DND-41 (cell line): ENCODE measurements at regions not wholly inside any gene's neighbourhood (a gene's known extent, or its start where the extent isn't known, plus 50 kb on each side); places are given as distances from the start of the nearest gene placed in this dataset.

ENCODE experiments used
- ATAC-seq: fragments of 200-7000 bp; cut with Tn5 transposase; 3 replicates; pipeline ENCODE4 v1.9.1; 2021; ENCODE audit warnings: low read depth; ENCODE audit not compliant: insufficient read depth
- DNase-seq: peaks from one replicate; pipeline ENCODE4 v3.0.0-alpha.2; 2020
- H2AFZ ChIP-seq: 2 replicates; pipeline ENCODE4 v1.6.0; 2012; ENCODE audit warnings: low read depth, low read length
- H3K27ac ChIP-seq: 2 replicates; pipeline ENCODE4 v1.5.1; 2012; ENCODE audit warnings: low read length, inconsistent platforms
- H3K27me3 ChIP-seq: fragments of 200-600 bp; sonication (generic); 2 replicates; pipeline ENCODE4 v1.6.0; 2012; ENCODE audit warnings: low read length, mild to moderate bottlenecking, inconsistent platforms; ENCODE audit not compliant: insufficient read depth, poor library complexity
- H3K36me3 ChIP-seq: 2 replicates; pipeline ENCODE4 v1.5.1; 2012; ENCODE audit warnings: low read length, inconsistent platforms; ENCODE audit not compliant: insufficient read depth
- H3K4me1 ChIP-seq: 2 replicates; pipeline ENCODE4 v1.5.1; 2012; ENCODE audit warnings: mild to moderate bottlenecking, low read length; ENCODE audit not compliant: insufficient read depth
- H3K4me2 ChIP-seq: 2 replicates; pipeline ENCODE4 v1.6.0; 2012; ENCODE audit warnings: mild to moderate bottlenecking, moderate library complexity, low read length, inconsistent platforms; ENCODE audit not compliant: insufficient read depth
- H3K4me3 ChIP-seq, 2 experiments: fragments of 200-600 bp in 1 of 2; shearing (Covaris generic) in 1 of 2; 2 replicates each; pipeline ENCODE4 v1.5.1; 2012 to 2016; ENCODE audit warnings: inconsistent platforms in 2 of 2, low read length in 2 of 2, mild to moderate bottlenecking in 2 of 2, low read depth in 1 of 2, moderate library complexity in 1 of 2
- H3K79me2 ChIP-seq: 2 replicates; pipeline ENCODE4 v1.6.0; 2012; ENCODE audit warnings: low read length, inconsistent platforms; ENCODE audit not compliant: insufficient read depth
- H3K9ac ChIP-seq: 2 replicates; pipeline ENCODE4 v1.6.0; 2012; ENCODE audit warnings: low read depth, mild to moderate bottlenecking, inconsistent platforms, low read length, moderate library complexity
- H3K9me3 ChIP-seq: 2 replicates; pipeline ENCODE4 v1.5.1; 2012; ENCODE audit warnings: low read length, moderate library complexity, mild to moderate bottlenecking, inconsistent platforms; ENCODE audit not compliant: insufficient read depth, severe bottlenecking
- H4K20me1 ChIP-seq: 2 replicates; pipeline ENCODE4 v1.6.0; 2012; ENCODE audit warnings: low read length; ENCODE audit not compliant: insufficient read depth
- CTCF ChIP-seq: IDR thresholded peaks from 2 replicates; pipeline ENCODE4 v1.5.1; 2012; ENCODE audit warnings: borderline replicate concordance, low read length, moderate library complexity, mild to moderate bottlenecking; ENCODE audit not compliant: poor library complexity, severe bottlenecking; ENCODE audit errors: extremely low read depth
- EZH2 ChIP-seq: IDR thresholded peaks from 3 replicates; pipeline ENCODE4 v1.6.1; 2012; ENCODE audit warnings: borderline replicate concordance, low read depth, mild to moderate bottlenecking, moderate library complexity, low read length, inconsistent platforms; ENCODE audit not compliant: severe bottlenecking

- Histone ChIP-seq H3K4me3 (no peak overlapping the region), H3K36me3 (no peaks in the 10 kb centered on the region), H2AFZ (no peak overlapping the region), H3K4me1 (no peaks in the 10 kb centered on the region), H3K27me3 (no peaks in the 10 kb centered on the region), H3K79me2 (no peaks in the 10 kb centered on the region), H3K4me2 (no peak overlapping the region), H3K27ac (no peak overlapping the region), H3K9ac (no peak overlapping the region), H3K9me3 (no peaks in the 10 kb centered on the region), H4K20me1 (no peaks in the 10 kb centered on the region)
- DNase-seq (no peak), ATAC-seq (no peak)
- TF ChIP-seq EZH2 (no peak), CTCF (no peak)
Measured at GRCh38 chr4:116949856-116950255, 135.5 kb downstream of the TRAM1L1 start.

GRCh38 chr4:116942315-116942714, 143.1 kb downstream of the TRAM1L1 start:
- no peaks in the 10 kb centered on the region for H3K9me3 ChIP-seq
- no peaks in the 10 kb centered on the region for H3K36me3 ChIP-seq
- H2AFZ ChIP-seq, result no peak overlapping the region
- no peaks in the 10 kb centered on the region for H3K79me2 ChIP-seq
- H3K27me3 ChIP-seq, result no peaks in the 10 kb centered on the region
- no peak for ATAC-seq
- H4K20me1 ChIP-seq, result no peaks in the 10 kb centered on the region
- H3K27ac ChIP-seq, result no peak overlapping the region
- H3K9ac ChIP-seq, result no peak overlapping the region
- DNase-seq, result no peak
- H3K4me1 ChIP-seq, result no peaks in the 10 kb centered on the region
- no peak overlapping the region for H3K4me3 ChIP-seq
- H3K4me2 ChIP-seq, result no peak overlapping the region
- no peak for TF ChIP-seq CTCF
- no peak for TF ChIP-seq EZH2

GRCh38 chr4:116930329-116930728, 155.0 kb downstream of the TRAM1L1 start:
- H4K20me1 ChIP-seq, result no peaks in the 10 kb centered on the region
- no peaks in the 10 kb centered on the region for H3K4me1 ChIP-seq
- H3K36me3 ChIP-seq, result no peaks in the 10 kb centered on the region
- no peaks in the 10 kb centered on the region for H3K79me2 ChIP-seq
- no peak for DNase-seq
- H3K4me3 ChIP-seq, result no peak overlapping the region
- no peaks in the 10 kb centered on the region for H3K27me3 ChIP-seq
- H2AFZ ChIP-seq, result no peak overlapping the region
- no peak overlapping the region for H3K27ac ChIP-seq
- H3K9ac ChIP-seq, result no peak overlapping the region
- no peaks in the 10 kb centered on the region for H3K9me3 ChIP-seq
- ATAC-seq, result no peak
- no peak overlapping the region for H3K4me2 ChIP-seq
- TF ChIP-seq CTCF (no peak), EZH2 (no peak)

GRCh38 chr4:116926631-116927295, 158.6 kb downstream of the TRAM1L1 start:
- H3K36me3 ChIP-seq, result no peaks in the 10 kb centered on the region
- TF ChIP-seq CTCF (no peak), EZH2 (no peak)
- DNase-seq, result no peak
- H3K4me3 ChIP-seq, result no peak overlapping the region
- H3K9ac ChIP-seq, result no peak overlapping the region
- no peaks in the 10 kb centered on the region for H3K9me3 ChIP-seq
- H3K79me2 ChIP-seq, result no peaks in the 10 kb centered on the region
- no peak overlapping the region for H3K4me2 ChIP-seq
- H3K27me3 ChIP-seq, result no peaks in the 10 kb centered on the region
- H2AFZ ChIP-seq, result no peak overlapping the region
- no peak for ATAC-seq
- no peak overlapping the region for H3K27ac ChIP-seq
- H4K20me1 ChIP-seq, result no peaks in the 10 kb centered on the region
- no peaks in the 10 kb centered on the region for H3K4me1 ChIP-seq
